ENCODE measurements at regions not wholly inside any gene's neighbourhood (a gene's known extent, or its start where the extent isn't known, plus 50 kb on each side); places are given as distances from the start of the nearest gene placed in this dataset.
"Not testable (repeated sequence)": the region's sequence is repeated elsewhere in the genome, so short reads cannot be mapped to it uniquely, and the experiment has no call there.

DNA sequence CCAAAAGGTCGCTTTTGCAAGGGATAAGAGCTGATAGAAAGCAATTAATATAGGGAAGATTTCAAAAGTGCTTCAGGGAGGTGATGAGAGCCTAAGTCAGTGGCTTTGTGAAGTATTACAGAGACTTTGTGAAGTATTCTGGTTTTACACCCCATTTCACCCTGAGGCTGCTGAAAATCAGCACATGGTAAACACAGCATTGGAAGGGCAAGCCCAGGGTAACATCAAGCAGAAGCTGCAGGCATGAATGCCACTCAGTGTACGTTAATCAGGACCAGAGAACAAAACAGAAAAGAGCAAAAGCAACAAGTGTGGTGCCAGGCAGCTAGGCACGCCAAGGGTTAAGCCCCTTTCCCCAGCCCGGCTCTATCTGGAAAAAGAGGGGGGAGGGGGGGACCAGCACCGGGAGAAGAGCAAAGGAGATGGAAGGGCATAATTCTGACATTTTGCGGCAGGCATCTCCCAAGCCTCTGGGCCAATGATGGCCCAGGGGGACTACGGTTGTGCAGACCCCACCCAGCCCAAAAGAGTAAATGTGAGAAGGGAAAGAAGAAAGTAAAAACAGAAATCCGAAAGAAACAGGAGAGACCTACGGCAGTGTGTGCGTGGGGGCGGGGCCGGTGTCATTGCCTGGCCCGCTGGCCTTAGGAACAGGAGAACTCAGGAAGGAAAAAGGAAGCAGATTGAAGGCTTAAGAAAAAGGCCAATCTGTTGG lies 58.9 kb downstream of the DHRS2 start:
- DNase-seq, result peak; percentile 2

DNA sequence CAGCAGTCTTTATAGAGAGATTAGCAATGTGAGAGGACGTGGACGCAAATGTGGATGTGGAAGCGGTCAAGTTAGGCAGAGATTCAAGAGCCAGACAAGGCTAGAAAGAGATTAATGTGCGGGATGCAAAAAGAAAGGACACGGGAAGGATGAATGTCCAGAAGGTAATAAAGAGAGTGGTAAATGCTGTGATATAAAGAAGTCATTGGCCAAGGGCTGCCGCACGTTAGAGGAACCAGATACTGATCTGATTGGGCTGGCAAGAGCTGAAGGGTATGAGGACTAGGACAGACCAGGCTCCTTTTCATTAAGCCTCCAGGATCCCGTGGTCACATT lies 59.5 kb downstream of the DHRS2 start:
- peak; percentile 13 for DNase-seq

DNA sequence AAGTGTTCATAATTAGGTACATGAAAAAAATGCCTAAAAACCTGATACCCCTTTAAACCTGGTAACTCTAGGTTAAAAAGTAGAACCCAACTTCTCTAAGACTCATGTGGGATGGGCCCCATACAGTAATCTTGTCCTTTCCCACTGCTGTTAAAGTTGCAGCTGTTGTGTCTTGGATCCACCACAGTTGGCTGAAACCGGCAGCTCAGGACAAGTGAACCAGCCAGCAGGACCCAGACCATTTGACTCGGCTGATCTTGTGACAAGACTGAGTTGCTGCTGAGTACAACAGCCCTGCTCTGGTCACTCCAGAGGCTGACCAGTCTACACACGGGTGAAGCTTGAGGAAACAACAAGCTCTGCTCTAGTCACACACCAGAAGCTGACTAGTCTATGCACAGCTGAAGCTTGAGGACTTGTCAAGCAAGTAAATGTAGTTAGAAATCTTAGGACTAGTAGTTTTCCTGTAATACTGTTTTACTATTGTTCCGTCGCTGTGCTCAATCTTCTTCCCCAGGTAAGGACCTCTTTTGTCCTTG lies 60.6 kb downstream of the DHRS2 start:
- no peak for DNase-seq

DNA sequence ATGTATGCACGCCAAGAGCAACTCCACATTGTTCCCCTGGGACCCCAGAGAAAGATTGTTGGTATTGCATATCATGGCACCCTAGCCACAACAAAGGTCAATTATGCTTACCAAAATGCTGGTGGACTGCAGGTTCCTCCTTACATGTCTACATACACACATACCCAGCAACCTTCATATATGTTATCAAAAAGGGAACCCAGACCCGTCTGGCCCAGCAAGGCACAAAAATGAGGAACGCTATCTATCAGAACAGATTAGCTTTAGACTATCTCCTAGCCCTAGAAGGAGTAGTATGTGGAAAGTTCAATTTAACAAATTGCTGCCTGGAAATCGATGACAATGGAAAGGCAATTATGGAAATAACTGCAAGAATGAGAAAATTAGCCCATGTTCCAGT lies 61.5 kb downstream of the DHRS2 start:
- DNase-seq, result no peak

DNA sequence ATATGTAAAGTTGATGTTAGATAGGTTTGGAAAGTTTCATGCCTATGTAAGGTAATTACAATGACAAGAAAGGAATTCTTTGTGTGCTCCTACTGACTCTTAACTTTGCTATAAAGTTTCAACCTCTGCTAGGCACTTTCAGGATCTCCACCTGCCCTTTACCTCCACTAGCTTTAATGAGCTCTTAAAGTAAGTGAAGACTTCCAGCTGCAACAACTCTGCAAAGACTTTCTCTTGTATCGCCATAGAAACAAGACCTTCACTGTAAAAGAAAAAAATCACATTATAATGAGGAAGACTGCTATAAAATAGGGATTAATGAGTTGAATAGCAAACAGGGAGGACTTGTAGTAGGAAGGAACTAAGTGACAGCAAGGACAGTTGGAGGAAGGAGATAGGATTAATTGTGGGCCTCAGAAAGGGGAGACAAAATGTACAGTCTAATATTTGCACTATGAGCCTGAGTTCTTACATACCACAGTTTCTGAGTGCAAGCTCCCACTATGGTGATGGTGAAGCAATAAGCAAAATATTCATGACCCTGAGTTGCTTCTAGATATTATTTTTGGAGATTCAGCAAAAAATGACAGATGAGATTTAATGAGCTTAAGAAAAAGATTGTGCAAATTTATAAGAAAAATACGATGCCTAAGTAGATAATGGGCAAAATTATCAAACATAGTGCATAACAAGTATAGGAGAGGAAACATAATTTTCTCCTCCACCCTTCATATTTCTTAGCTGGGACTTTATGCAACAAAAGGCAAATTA lies 66.7 kb downstream of the DHRS2 start:
- DNase-seq, result no peak

DNA sequence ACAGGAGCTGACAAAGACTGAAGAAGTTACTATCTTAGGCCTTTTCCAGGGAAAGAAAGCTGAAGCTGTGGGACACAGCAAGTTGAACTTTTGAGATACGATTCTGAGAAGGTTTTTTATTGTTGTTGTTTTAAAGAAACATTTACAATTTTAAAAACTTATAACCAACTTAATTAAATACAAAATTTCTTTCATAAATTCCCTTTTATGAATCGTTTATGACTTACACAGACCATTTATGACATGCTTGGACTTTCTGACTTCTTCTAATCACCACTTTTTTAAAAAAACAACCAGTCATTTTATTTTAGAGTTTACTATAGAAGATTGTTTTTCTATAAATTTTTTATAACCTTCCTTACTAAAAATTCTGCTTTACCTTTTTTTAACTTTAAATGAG lies 68.7 kb downstream of the DHRS2 start:
- no peak for DNase-seq

DNA sequence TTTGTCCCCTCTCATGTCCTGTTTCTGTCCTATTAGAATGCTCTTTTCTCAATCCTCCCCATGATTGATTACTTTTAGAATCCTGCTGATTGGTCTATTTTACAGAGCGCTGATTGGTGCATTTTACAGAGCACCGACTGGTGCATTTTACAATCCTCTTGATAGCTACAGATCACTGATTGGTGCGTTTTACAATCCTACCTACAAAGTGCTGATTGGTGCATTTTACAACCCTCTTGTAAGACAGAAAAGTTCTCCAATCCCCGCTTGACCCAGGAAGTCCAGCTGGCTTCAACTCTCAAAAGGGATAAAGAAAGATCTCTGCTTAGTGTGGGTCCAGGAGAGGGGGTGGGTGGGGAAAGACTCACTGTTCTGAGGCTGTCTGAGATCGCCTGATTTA lies 71.3 kb downstream of the DHRS2 start:
- no peak for DNase-seq

DNA sequence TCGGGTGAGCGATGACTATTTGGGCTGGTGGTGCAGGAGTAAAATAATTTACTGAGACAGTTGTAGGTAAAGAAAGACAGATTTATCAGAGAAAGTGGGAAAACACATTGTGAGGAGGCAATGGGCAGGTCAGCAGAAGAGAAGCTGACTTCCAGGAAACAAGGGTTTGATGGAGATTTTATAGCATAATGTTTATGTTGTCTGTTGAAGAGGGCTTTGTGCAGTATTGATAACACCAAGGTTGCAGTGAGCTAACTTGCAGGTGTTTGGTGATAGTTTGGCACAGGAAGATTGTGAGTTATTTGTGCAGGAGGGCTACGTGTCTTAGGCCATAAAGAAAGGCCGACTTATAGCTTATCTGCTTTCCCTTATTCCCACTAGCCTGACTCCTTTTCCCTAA lies 72.2 kb downstream of the DHRS2 start:
- no peak for DNase-seq

DNA sequence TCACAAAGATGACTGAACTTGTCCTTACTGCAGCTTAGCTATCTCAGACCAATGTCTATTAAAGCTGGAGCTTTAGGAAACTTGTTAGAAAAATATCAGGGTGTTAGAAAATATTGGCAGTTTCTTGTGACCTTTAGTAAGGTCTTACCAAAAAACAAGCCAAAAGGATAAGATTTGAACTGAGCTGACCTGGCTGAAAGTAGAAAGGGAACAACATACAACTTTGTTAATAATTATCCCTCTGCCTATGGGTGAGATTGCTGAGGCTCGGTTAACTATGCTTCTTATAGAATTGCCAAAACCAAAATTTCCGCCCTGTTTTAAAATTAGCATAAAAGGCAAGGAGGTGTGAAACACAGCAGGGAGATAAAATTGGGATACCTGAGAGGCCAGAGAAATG lies 73.8 kb downstream of the DHRS2 start:
- DNase-seq, result no peak

DNA sequence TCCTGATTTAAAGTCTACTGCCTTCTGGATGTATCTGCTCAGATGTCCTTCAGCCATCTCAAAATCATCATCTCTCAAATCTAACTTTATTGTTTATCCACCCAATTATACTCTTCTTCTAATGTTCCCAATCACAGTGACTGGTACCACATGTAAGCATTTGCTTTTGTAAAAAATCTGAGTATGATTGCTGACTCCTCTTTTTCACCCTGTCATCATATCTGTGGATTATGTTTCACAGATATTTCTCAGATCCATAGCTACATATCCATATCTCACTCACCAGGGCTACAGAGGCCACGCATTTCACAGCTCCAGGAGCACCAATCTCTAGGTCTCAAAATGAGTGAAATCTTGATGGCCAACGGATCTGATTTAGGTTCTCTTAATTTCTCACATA lies 76.1 kb downstream of the DHRS2 start:
- DNase-seq, result no peak

DNA sequence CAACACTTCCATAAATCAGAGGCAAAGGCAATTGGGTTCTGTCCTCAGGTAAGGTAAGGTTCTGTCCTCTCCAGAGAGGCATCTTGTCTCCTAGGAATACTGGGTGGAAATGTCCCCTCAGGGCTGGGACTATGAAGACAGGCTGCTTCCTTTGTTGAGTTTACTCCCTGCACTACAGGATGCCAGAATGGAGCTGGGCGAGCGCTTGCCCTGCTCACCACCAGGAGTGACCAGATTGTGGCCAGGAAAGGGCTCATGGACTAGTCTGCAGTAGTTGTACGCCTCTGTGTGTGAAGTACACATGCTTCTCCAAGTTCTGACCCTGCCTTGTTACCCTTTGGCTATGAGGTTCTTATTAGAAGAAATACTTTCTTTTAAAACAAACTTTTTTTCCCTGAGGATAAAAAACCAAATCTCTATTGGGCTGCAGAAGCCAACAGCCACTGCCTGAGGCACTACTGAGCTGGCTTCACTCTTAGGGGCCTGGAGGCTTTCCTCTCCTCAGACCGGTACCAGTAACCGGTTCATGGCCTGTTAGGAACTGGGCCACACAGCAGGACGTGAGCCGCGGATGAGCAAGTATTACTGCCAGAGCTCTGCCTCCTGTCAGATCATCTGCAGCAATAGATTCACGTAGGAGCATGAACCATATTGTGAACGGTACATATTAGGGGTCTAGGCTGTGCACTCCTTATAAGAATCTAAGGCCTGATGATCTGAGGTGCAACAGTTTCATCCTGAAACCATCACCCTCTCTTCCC lies 83.2 kb downstream of the DHRS2 start:
- no peak for DNase-seq

DNA sequence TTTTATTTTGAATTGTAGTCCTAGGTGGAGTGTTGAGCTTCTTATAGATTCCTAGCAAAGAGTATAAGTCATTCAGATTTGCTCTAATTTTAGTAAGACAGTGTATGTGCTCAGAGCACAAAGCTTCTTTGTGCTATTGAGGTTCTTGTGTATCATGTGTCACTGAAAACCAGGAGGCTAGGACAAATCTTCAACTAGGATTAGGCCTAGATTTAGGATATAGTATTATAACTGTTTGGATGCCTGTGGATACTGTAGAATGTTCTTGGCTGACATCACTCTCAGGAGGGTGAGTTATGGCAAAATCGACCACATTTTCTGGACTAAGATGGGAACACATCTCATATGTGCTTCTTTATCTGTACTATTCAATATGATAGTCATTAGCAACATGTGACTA lies 86.5 kb downstream of the DHRS2 start:
- DNase-seq, result no peak

DNA sequence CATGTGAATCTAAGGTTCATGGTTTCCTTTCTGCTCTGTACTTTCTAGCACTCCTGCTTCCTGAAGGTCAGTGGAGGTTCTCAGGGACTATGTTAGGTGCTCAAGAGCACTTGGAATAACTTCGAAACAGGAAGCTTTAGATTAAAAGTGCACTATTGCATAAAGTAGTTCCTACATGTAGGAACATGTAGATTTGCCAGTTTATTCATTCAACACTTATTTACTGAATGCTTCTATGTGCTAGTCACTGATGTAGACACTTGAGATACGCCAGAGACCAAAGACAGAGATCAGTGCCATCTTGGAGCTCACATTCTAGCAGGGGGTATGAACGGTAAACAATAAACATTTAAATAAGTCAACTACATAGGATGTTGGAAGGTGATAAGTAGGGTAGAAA lies 87.7 kb downstream of the DHRS2 start:
- no peak for DNase-seq

DNA sequence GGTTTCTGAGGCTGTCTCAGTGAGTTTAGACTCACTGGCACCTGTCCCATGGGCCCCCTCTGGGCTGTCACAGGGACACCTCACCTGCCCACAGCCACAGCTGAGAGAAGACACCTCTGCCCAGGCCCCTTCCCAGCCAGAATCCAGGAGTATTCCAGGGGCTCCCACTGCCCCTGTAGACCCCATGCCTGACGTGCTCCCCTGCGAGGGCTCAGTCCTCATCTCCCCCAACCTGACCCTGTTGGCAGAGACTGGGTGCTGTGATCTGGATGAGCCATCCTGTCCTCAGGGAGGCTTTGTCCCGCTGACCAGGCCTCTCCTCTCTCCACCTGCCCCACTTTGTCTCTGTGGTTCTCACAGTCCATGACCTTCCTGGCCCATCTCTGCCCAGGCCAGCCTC lies 89.4 kb downstream of the DHRS2 start:
- DNase-seq, result no peak

DNA sequence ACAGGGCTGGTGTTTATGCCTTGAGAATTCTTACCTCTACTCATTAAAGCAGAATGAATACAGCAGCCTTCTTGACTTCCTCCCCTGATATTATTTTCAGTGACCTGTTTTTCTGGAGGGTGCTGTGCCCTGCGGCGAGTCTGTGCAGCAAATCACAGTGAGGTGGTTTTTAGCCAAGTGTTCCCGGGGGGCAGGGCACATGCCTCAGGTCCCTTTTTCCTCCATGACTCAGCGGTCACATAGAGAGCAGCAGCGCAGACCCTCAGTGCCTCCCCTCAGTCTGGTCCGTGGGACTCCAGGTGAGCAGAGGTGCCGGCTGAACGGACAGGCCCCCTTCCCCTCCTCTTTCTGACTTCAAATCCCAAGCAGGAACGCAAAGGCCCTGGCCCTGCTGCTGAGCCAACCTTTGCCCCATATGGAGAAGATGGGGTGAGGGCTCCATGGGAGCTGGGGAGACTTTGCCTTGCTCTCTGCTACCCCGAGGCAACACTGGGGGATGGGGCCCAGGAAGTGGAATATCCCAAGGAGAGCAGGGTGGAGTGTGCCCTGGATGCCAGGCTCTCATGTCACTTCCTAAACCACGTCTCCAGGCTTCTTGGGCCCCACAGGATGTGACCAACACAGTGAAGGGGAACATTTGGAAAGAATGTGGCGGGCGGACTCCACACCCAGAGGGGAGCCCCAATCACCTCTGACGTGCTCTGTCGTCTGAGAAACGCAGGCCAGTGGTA lies 90.0 kb downstream of the DHRS2 start:
- DNase-seq, result no peak

DNA sequence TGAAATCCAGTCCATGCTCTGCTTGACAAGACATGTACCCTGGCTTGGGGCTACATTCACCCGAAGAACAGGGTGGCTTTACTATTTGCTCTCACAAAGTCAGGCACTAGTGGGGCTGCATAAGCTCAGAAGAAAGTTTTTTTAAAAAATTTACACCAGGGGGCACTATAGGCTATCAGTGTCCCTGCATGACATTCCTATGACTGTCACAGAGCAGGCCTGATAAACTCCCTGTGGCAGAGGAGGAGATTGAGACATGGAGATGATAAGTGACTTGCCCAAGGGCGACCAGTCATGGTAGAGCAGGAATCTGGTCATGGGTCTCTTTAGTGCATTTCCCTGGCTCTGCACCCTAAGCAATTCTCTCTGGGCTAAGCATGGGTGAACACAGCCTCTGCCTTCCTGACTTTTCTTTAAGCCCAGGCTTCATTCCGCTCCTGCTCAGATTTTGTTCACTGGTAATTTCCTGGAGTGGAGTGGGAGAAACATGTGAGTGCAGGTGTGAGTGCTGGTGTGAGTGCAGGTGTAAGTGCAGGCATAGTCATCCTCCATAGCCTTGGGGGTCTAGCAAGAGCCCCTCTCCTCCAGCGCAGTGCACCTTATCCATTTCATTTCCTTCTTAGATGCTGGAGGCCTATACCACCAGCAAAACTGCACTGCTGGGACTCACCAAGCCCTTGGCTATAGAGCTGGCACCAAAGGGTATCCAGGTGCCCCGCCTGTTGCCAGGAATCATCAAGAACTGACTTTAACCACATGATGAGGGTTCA lies 91.6 kb downstream of the DHRS2 start:
- peak; percentile 54 for DNase-seq

DNA sequence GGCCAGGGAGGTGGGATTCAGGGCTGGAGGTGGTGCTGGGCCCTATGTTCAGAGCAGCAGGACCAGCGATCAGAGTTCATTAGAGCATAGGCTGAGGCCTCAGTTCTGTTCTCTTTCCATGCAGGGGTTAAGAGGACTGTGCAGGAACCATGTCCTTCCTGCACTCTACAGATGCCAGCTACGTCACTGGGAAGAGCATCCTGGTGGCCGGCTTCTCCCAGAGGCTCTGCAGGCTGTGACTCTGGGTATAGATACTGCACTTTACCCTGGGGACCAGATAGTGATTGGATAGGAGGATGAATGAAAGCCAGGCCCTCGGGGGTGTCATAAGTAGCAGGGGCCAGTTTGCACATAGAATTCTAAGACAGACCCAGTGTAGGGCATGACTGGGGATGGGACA lies 92.6 kb downstream of the DHRS2 start:
- no peak for DNase-seq

DNA sequence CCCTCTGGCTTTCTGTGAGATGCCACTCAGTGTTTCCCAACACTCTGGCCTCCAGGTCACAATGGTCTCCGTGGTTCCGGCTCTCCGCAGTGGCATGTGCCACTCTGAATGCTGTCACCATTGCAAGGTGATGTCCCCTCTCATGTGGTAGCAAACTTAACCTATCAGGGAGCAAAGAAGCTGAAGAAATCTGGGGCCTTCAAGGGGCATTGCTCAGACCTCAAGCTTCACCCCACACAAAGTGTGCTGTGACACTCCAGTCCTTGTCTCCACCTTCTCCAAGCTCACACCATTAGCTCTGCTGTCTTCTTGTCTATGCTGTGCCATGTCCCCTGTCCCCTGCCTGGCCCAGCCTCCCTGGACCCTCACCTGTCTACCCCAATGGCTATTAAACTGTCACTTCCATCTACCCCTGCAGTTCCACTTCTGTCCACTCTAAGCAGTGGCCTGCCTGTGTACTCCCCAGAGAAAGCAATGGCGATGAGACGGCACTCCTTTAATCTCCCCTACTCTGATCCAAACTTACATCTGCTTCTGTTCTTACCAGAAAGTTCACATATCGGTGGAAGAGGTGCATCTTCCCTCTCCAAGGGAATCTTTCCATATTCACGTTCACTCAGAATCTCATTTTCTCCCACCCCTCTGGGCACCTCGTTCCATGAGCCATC lies 93.7 kb downstream of the DHRS2 start:
- no peak for DNase-seq

DNA sequence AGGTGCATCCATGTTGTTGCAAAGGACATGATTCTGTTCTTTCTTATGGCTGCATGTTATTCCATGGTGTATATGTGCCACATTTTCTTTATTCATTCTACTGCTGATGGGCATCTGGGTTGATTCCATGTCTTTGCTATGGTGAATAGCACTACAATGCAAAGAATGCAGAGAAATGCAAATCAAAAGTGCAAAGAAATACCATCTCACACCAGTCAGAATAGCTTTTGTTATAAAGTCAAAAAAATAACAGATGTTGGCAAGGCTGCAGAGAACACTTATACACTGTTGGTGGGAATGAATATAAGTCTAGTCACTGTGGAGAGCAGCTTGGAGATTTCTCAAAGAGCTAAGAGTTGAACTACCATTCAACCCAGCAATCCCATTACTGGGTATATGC lies 99.2 kb downstream of the DHRS2 start:
- no peak for DNase-seq

DNA sequence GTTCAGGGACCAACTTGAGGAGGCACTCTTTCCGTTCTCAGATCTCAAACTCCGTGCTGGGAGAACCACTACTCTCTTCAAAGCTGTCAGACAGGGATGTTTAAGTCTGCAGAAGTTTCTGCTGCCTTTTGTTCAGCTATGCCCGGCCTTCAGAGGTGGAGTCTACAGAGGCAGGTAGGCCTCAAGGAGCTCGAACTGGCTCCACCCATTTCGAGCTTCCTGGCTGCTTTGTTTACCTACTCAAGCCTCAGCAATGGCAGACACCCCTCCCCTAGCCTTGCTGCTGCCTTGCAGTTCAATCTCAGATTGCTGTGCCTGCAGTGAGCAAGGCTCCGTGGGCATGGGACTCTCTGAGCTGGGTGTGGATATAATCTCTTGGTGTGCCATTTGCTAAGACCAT lies 108.2 kb downstream of the DHRS2 start:
- DNase-seq, result not testable (repeated sequence)

DNA sequence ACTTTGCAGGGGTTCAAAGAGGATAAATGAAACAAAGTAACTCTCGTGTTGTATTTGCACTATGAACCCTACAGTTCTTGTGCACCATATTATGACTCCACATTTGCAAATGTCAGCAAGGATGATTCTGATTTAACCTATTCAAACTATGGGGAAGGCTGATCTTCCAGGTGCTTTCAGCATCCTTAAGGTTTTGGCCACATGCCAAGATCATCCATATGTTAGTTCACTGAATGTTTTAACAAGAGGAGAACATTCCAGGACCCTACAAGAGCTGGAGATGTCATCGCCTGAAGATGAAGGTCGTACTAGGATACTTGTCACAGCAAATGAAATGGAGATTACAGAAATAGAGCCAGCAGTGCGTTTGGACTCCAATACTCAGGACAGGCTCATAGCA lies 114.2 kb downstream of the DHRS2 start:
- DNase-seq, result no peak

DNA sequence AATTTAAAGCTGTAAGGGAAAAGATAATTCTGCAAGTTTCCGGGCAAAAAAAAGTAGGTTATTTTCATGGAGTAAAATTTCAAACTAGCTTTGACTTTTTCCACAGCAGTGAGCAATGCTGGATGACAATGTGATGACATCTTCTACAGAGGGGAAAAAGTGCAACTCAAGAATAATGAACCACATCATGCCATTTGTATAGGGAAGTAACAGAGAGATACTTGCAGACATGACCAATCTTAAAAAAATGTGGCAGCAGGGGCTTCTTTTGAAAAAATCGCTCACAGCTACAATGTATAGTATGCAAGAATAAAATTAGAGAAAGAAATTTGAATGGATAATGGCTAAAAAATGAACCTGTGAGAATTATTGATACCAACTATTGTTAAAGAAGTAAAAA lies 115.5 kb downstream of the DHRS2 start:
- DNase-seq, result no peak
